ENCODE measurements at regions not wholly inside any gene's neighbourhood (a gene's known extent, or its start where the extent isn't known, plus 50 kb on each side); places are given as distances from the start of the nearest gene placed in this dataset.

- TF ChIP-seq, protein P1, sequence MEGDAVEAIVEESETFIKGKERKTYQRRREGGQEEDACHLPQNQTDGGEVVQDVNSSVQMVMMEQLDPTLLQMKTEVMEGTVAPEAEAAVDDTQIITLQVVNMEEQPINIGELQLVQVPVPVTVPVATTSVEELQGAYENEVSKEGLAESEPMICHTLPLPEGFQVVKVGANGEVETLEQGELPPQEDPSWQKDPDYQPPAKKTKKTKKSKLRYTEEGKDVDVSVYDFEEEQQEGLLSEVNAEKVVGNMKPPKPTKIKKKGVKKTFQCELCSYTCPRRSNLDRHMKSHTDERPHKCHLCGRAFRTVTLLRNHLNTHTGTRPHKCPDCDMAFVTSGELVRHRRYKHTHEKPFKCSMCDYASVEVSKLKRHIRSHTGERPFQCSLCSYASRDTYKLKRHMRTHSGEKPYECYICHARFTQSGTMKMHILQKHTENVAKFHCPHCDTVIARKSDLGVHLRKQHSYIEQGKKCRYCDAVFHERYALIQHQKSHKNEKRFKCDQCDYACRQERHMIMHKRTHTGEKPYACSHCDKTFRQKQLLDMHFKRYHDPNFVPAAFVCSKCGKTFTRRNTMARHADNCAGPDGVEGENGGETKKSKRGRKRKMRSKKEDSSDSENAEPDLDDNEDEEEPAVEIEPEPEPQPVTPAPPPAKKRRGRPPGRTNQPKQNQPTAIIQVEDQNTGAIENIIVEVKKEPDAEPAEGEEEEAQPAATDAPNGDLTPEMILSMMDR (IDR thresholded peaks at IDR 0.05; ENCODE audit: low read depth, low read length, missing control alignments): no peak
- DNase-seq (ENCODE audit: extremely low read depth, low read depth): peak; percentile 86
- no peak overlapping the region for H3K4me3 ChIP-seq (replicated peaks; ENCODE audit: low read depth, low read length)
These were observed 73.3 kb upstream of the STX18 start for GRCh38 chr4:4614925-4615678.

DNA sequence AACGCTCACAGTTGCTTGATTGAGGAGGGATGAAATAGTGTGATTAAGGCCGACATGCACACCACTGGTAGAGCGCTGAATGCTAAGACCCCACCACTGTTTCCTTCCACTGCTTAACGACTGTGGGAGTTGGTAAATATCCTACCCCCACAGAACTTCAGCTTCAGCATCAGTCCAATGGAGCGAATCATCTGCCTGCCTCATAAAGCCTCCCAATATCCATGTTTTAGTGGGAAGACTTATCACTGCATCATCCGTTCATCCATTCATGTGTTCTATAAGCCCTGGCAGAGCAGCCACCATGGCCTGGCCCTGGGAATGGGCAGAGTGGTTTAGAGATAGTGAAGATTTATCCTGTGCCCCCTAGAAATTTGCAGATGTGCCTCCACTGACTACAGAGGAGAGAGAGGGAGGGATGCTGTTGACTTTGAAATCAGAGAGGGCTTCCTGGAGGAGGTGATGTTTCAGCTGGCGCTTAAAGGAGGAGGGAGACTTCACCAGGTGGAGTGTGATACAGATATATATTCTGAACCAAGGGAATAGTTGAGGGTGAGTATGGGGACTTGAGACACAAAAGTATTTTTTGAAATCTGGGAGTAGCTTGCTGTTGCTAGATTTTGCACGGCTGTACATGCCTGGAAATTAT lies 71.9 kb upstream of the STX18 start:
- H3K4me3 ChIP-seq (replicated peaks; ENCODE audit: low read depth, low read length): no peak overlapping the region
- DNase-seq (ENCODE audit: extremely low read depth, low read depth): no peak
- TF ChIP-seq, protein P1 (IDR thresholded peaks at IDR 0.05; ENCODE audit: low read depth, low read length, missing control alignments): no peak

GRCh38 chr4:4613126-4613465 lies 71.2 kb upstream of the STX18 start:
- TF ChIP-seq, protein P1 (IDR thresholded peaks at IDR 0.05; ENCODE audit: low read depth, low read length, missing control alignments): no peak
- no peak for DNase-seq (ENCODE audit: extremely low read depth, low read depth)
- no peak overlapping the region for H3K4me3 ChIP-seq (replicated peaks; ENCODE audit: low read depth, low read length)

GRCh38 chr4:4610672-4611071 lies 68.8 kb upstream of the STX18 start:
- no peak for DNase-seq (ENCODE audit: extremely low read depth, low read depth)
- TF ChIP-seq, protein P1 (IDR thresholded peaks at IDR 0.05; ENCODE audit: low read depth, low read length, missing control alignments): no peak
- no peak overlapping the region for H3K4me3 ChIP-seq (replicated peaks; ENCODE audit: low read depth, low read length)

- no peak for DNase-seq (ENCODE audit: extremely low read depth, low read depth)
- no peak overlapping the region for H3K4me3 ChIP-seq (replicated peaks; ENCODE audit: low read depth, low read length)
- TF ChIP-seq, protein P1 (IDR thresholded peaks at IDR 0.05; ENCODE audit: low read depth, low read length, missing control alignments): no peak
These were observed 67.9 kb upstream of the STX18 start for GRCh38 chr4:4609622-4610334.

GRCh38 chr4:4608214-4608537 lies 66.3 kb upstream of the STX18 start:
- no peak overlapping the region for H3K4me3 ChIP-seq (replicated peaks; ENCODE audit: low read depth, low read length)
- TF ChIP-seq, protein P1 (IDR thresholded peaks at IDR 0.05; ENCODE audit: low read depth, low read length, missing control alignments): no peak
- no peak for DNase-seq (ENCODE audit: extremely low read depth, low read depth)
